Upper lobe of left lung (tissue), 4 donors: ENCODE measurements at regions not wholly inside any gene's neighbourhood (a gene's known extent, or its start where the extent isn't known, plus 50 kb on each side); places are given as distances from the start of the nearest gene placed in this dataset.

Source experiments
- CTCF ChIP-seq, 6 experiments: fragments of 450-650 bp in 4 of 6; fragments of 200-600 bp in 2 of 6; sonication (generic) in 2 of 6; IDR thresholded peaks; one replicate each; pipeline ENCODE4 v1.5.1; 2016 to 2019; ENCODE audit warnings: antibody characterized with exemption in 6 of 6
- EP300 ChIP-seq, 4 donors: sonication (generic); formaldehyde crosslinking; IDR thresholded peaks; one replicate each; pipeline ENCODE4 v1.5.1; 2017; ENCODE audit warnings: antibody characterized with exemption in 4 of 4, control low read depth in 2 of 4
- POLR2A ChIP-seq, 4 donors: fragments of 450-650 bp; IDR thresholded peaks; one replicate each; pipeline ENCODE4 v1.5.1; 2016 to 2017; ENCODE audit warnings: antibody characterized with exemption in 4 of 4, mild to moderate bottlenecking in 2 of 4
- POLR2AphosphoS5 ChIP-seq, 2 donors: sonication (generic); formaldehyde crosslinking; IDR thresholded peaks; one replicate each; pipeline ENCODE4 v1.5.1; 2017; ENCODE audit warnings: antibody characterized with exemption in 2 of 2

GRCh38 chr22:49656291-49656851, 171.3 kb downstream of the BRD1 start:
- no peak for TF ChIP-seq POLR2AphosphoS5 (IDR thresholded peaks at IDR 0.05)
- no peak for TF ChIP-seq CTCF (IDR thresholded peaks at IDR 0.05)
- no peak for TF ChIP-seq POLR2A (IDR thresholded peaks at IDR 0.05)
- no peak for TF ChIP-seq EP300 (IDR thresholded peaks at IDR 0.05)
